ENCODE measurements at regions not wholly inside any gene's neighbourhood (a gene's known extent, or its start where the extent isn't known, plus 50 kb on each side); places are given as distances from the start of the nearest gene placed in this dataset.

DNA sequence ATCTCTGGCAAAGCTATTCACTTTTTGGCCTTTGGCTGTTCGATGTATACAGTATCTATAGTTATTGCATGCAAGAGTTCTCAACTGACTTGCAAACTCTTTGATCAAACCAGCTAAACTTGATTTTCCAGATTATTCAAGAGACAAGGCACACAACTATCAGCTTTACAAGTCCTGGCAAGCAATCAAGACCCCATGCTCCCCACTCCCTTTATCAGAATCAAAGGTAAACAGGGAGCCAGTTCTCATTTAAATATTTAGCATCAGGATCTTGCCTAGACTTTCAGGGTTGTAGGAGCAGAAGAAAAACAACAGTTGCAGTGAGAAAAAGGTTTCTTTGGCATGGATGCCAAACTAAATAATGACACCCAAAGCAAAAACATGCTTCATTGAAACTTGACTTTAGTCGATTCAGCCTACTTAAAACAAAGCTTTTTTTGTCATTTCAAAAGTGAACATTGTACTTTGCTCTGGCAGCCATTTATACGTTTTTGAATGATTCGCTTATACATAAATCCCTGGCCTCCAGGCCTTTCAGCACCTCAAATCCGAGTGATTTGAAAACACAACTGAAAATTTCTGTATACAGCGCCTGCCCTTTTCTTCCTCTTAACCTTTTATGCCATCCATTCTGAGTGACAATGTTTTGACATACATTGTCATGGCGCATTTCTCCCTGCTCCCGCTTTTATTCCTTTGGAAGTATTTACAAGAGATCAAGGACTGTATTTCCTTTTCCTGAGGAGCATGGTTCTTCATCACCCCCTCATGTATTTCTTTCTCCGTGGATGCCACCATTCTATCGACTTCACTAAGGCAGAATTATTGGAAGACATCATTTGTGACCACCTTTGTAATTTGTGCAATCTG lies 340.8 kb downstream of the KLF5 start:
- no peak for DNase-seq (ENCODE audit: low read depth)

DNA sequence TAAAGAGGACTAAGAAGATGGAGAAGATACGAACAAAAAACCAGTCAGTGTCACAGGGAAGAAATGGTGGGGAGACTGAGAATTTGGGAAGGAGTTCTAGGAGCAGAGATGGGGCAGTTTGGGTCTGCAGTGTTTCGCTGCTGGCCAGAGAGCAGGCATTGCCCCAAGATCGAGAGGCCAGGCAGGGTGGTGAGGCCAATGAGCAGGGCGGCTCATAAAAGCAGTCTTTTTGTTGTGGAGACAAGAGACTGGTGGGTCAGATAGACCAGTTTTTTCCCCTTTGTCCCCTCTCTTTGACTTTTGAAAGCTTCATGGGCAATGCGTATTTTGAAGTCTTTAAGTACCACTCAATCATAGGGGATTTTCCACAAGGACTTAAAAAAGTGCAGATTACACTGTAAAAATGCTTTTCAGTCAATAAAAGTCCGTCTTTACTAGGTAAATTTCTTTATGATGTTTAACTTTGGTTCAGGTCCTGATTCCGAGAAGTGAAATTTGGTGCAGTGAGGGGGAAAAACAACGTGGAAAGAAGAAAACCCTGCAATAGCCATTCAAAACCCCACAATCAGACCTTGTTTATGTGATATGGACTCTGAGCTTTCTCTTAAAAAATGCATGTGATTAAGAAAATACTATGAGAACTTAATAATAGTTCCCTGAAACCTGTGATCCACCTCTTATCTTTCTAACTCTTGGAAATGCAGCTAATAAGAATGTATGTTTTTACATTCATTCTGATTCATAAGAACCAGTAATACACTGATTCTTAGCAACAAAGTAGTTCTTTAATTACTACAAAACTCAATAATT lies 338.9 kb downstream of the KLF5 start:
- no peak for DNase-seq (ENCODE audit: low read depth)

DNA sequence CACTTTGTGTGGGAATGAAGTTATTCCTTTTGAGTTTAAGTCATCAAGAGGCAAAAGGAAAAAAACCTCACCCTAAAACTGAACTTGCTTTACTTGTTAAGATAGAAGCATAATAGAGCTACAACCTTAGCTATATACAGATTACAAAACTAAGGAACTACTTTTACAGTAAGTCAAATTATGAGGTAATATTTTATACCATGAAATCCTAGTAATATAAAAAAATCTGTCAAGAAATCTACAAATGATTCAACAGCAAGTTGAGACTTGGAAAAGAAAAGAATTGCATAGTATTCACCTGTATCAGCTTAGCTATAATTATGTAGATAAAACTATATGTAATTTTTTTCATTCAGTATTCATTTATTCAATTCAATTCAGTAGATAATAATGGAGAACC lies 335.3 kb downstream of the KLF5 start:
- no peak for DNase-seq (ENCODE audit: low read depth)

DNA sequence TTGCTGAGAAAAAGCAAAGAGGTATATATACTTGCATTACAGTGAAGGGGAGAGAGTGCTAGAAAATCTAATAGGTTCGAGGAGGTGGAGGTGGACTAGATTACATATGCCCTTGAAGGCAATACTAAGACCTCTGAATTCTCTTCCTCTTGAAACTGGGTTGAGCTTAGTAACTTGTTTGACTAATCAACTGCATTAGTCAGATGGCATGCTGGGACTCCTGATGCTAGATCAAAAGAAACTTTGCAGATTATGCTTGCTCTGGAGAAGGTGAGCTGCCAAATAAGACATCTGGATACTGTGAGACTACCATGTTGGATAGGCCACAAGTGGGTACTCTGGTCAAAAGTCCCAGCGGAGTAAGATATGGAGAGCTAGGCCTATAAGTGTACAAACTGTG lies 331.3 kb downstream of the KLF5 start:
- DNase-seq (ENCODE audit: low read depth): no peak

DNA sequence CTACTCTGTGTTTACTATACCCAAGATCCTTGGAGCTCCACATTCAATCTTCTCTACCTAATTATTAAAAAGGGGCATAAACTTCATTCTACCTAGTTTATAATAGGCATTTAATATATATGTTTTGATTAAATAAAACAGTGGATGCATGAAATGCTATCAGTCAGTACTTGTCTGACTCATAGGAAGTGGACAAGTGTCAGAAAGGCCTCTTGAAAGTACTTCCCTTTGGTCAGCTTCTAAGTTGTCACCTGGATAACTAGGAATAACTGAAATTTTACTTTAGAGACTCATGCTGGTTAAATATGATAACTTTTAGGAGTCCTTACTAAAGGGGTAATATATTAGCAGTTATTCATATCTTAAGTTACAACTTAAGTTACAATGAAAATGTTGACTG lies 329.8 kb downstream of the KLF5 start:
- DNase-seq (ENCODE audit: low read depth): no peak

DNA sequence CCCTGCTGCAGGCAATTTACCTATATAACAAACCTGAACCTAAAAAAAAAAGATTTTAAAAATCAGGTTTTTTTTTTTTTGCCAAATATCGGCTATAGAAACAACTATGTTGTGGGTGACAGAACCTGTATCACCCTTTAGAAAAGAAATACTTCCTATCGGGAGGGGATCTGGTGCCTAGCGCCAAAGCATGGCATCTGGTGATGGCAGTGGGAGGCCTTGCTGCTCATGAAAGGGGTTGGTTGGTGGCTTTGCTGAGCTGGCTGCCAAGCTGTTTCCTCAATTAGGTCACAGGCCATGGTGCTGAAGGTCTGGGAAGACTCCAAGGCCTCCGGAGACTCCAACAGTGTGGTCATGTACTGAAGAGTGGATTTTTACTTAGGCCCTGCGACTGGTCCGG lies 328.5 kb downstream of the KLF5 start:
- DNase-seq (ENCODE audit: low read depth): no peak

DNA sequence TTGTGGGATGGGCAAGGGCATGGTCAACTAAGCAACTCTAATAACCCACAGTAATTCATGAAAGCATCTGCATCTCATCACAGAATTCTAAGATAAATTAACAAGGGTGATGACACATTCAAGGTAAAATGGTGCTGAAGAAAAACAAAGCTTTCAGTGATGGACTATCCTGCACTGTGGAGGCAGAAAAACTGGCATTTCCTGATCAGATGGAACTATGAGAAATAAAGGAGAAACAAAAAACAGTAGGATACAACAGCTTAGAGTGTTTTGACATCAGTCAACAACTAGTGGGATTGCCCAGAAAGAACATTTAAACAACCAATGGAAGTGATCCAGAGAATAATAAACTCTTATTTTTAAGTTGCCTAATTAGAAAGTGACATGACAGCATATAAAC lies 327.0 kb downstream of the KLF5 start:
- DNase-seq (ENCODE audit: low read depth): no peak

DNA sequence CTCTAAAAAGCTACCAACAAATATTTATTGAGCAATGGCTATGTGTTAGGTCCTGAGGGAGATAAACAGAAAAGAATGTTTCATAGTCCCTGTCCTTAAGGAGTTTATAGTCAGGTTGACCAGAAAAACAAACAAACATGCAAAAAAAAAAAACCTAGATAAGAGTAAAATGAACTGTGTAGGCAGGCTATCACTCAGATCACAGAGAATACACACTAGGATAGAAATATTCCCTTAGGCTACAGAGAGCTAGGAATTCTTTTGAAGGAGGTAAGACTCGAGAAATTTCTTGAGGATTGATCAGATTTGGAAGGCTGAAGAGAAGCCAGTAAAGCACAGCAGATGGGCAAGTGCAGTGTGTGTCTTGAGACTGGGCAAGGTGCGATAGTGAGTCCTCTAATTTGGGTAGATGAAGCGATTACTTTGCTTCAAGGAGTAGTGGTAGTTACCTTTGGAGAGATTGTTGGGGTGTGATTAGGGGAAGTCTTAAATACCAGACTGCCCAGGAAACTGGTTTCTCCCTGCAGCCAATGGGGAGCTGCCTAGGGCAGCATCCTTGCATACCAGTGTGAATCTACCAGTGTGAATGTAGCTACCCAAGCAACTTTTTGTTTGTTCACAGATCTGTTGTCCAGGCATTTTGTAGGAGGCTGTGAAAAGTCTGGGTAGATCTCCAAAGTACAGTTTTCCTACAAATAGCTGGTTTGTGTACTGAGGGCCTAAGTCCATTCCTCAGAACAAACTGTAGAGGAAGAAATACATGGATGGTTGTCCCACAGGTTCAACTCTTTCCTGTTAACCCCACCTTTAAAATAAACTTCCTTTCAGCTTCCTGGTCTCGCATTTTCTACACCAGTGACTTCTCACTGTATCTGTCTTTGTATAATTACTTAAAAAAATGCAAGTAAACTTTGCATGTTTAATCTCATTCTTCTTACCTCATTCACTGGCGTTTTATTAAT lies 314.1 kb downstream of the KLF5 start:
- DNase-seq (ENCODE audit: low read depth): no peak

DNA sequence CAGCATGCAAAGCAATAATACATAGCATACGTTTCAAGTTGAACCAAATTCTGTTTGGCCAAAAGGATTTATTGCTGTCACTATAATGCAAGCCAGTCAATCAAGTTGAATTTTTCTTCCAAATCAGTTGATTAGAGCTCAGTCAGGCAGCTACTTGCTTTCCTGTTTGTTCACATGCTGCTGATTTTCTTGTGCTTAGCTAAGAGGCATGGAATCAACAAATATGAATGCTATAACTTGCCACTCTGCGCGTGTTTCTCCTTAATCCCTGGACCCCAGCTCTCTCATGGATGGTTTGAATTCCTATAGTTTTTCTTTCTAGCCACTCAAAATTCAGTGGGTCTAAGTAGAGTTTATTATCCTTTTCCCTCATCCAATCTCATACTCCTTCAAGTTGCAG lies 311.3 kb downstream of the KLF5 start:
- DNase-seq (ENCODE audit: low read depth): no peak

DNA sequence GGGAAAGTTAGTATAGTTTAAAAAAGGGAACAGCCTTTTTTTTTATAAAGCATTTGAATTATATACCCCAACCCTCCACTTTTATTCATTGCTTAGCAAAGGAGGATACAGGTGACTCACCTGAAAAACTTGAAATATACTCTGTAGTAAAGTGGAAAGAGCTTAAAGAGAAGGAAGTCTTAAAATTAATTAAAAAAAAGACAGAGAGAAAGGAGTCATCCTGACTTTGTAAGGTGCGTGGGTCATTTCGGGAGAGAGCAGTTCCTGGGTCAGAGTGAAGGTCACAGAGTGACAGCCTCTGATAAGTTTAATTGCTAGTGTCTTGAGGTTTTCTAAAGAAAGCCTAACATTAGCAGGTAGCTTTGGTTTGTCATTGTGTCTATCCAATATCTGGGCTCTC lies 310.3 kb downstream of the KLF5 start:
- no peak for DNase-seq (ENCODE audit: low read depth)

DNA sequence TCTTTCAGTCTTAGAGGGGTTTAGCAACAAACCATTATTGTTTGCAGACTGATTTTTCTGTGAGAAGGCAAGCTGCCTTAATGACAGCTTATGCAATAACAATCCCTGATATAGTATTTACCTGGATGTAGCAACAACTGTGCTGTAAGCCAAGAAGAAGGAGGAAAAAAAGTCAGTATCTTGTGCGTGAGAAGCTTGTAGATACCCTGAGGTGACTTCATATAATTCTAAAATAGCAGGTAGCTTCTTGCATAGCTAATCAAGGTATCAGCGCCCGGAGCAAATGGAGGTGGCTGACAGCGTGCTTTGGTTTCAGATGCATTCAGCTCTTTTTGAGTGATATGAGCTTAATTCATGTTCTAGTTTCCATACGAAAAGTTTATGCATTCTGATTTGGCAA lies 309.8 kb downstream of the KLF5 start:
- DNase-seq (ENCODE audit: low read depth): no peak

DNA sequence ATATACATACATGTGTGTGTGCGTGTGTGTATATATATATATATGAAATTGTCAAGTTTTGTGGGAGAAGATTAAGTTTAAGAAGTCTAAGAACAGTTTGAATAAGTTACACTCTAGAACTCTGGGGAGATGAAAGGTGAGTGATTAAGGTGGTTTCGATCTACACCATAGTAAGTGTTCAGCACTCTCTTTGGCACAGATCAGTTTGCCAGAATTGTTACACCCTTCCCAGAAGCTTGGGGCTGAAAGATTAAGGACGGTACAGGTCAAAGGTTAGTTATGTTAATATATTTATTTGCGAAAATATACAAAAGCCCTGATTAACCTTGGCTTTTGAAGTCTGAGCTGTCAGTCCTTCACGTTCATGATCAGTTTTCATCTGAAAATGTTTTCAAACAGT lies 309.1 kb downstream of the KLF5 start:
- no peak for DNase-seq (ENCODE audit: low read depth)

DNA sequence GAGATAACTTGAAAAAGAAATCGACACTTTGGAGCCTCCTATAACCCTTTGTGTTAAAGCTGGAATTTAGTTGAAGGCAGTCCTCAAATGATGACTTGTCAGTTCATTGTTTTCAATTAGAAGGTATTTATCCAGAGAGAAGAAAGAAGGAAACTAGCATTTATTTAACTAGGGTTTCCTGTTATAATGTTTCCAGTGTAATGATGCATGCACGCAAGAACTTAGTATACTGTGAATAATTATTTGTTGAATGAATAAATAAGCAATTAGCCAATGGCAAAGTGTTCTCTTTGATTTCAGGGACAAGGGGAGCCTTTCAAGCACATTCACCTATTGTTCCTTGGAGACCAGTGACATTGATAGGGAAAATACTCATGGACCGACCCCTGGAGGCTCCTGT lies 307.4 kb downstream of the KLF5 start:
- DNase-seq (ENCODE audit: low read depth): no peak

DNA sequence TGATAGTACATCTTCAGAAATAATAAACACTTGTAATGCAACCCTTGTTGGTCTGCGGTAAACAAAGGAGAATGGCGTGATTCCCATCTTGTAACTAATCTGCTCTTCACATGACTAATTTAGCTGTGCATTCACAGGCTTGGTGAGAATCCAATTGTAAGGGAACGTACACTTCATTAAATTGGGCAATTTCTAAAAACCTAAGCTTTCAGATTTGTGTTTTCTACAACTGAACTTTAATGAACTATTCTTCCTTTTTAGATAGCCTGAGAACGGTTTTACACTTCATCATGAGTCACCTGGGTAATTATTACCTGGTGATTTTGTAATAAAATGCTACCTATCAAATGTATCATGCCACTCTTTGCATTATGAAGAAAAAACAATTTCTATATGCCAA lies 306.9 kb downstream of the KLF5 start:
- DNase-seq (ENCODE audit: low read depth): no peak

DNA sequence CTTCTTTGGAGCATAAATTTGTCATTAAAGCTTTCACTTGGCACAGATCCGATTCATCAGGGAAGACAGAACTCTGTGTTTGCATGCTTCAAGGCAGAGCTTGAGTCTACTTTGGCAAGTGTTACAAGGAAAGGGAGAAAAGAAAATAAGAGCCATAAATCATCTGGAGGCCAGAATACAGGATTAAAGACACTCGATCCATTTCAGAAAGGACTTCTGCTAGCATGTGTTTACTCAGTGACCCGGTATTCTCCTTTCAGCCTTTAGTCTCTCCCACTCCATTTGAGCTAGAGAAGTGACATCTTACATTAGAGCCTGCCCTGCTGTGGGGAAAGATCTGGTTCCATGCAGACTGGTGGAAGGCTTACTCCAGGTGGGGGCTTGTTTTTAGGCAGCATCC lies 306.4 kb downstream of the KLF5 start:
- DNase-seq (ENCODE audit: low read depth): no peak

DNA sequence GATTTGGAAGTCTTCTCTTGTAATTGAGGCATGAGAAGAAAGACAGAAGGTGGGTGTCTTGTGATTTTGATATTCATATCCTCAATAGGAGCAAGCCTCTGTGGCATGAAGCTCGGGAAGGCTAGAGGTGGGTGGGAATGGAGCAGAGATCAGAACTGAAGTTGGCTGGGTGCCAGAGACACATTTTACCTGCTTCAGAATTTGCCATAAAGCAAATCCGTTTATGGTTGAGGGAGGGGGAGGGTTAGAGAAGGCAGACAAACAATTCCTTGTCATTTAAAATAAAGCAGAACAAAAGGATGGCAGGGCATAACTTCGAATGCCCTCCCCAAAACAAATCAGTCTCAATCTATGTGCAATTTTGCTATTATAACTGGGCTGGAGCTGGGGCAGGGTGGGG lies 305.9 kb downstream of the KLF5 start:
- no peak for DNase-seq (ENCODE audit: low read depth)

DNA sequence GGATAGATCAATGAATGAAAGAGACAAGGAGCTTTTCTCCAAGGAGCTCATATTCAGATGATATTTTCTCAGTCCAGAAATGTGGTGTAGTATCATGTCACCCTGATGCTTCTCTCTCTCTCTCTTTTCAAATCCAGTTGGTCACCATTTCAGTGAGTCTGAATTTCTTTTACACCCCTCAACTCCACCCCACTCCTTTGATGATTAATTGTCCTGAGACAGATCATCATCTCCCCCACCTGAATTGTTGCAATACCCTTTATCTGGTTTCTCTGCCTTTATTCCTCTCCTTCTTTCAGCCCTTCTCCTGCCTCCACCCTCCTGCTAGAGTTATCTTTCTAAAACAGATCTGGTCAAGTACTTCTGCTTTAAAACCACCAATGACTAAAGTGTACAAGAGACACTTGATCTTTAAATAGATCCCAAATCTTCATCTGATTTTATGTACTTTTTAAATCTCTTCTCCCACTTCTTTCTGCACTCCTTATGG lies 299.8 kb downstream of the KLF5 start:
- no peak for DNase-seq (ENCODE audit: low read depth)

DNA sequence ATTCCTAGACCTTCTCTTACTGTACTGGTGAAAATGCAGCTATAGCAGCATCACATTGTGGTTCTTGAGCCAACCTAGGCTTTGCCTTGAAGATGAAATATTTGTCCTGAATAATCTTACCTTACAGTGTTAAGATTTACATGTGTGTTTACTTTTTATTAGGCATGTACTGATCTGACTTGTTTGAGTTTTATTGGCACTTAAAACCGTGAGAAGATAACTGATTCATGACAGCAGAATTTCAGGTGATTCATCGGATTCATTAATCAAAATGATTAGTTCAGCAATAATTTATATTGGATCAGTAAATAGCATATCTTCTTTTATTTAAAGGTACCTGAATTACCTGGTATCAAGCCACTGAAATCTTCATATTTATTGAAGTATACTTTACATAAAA lies 296.3 kb downstream of the KLF5 start:
- DNase-seq (ENCODE audit: low read depth): no peak

DNA sequence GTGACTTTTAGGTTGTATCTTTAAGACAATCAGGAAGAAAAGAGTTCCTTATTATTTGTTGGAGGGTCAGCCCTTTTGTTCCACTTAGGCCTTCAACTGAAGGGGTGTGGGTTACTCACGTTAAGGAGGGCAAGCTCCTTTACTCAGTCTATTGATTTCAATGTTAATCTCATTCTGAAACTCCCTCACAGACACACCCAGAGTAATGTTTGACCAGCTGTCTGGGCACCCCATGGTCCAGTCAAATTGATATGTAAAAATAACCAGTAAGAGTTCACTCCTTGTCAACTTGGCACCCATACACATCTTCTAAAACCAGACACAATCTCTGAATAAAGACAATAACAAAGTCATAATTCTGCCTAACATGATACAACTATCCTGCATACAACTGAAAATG lies 292.9 kb downstream of the KLF5 start:
- no peak for DNase-seq (ENCODE audit: low read depth)

DNA sequence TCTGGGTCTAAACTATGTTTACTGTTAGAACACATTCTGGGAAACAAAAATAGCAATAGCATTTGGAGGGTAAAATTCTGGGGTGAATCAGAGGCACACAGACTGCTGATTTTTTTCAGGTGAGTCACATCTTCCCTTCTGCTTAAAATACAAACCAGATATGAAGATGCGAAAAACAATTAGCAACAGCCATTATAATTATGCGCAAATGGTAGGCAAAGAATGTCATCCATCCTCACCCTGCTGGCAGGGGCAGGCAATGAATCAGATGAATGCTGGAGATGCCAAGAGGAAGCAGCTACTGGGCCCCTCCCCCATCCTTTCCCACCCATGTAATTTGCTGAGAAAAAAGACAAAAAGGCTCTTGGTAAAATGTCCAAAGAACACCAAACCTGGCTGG lies 282.9 kb downstream of the KLF5 start:
- no peak for DNase-seq (ENCODE audit: low read depth)

DNA sequence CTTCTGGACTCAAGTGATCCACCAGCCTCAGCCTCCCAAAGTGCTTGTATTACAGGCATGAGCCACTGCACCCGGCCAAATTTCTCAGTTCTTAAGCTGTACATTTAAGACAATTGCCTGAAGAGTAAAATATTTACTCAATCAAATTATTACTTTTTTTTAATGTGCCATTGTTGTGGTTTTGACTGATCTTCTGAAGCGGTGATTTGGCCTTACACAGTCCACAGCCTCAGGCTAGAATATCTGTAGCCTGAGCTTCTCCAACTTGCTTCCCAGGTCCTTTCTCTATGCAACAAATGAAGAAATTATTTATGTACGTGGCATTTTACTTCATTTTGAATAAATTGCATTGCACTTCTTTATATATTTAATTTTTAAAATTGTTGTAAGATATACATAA lies 281.3 kb downstream of the KLF5 start:
- DNase-seq (ENCODE audit: low read depth): no peak

DNA sequence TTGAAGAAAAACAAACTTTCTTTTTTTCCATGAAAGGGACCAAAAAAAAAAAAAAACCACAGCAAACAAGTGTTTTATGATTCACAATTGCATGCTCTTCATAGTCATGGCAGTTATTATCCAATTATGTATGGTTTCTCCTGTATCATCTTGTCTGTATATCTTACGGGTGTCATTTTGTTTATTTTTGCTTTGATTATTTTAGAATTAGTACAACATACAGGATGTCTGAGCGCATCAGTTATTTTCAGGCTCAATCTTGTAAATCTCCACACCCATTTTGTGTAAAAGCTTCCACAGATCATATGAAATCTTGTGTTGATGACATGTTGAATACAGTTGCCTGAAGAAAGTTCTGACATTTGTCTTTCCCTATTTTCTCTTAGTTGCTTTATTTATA lies 280.3 kb downstream of the KLF5 start:
- no peak for DNase-seq (ENCODE audit: low read depth)
